Hepatocyte (in vitro differentiated cells): ENCODE measurements at regions not wholly inside any gene's neighbourhood (a gene's known extent, or its start where the extent isn't known, plus 50 kb on each side); places are given as distances from the start of the nearest gene placed in this dataset.

ENCODE experiments used
- CTCF ChIP-seq: fragments of 200-600 bp; sonication (generic); IDR thresholded peaks from 2 replicates; pipeline ENCODE4 v1.5.1; 2016; ENCODE audit warnings: antibody characterized with exemption, mild to moderate bottlenecking; ENCODE audit not compliant: poor library complexity
- EZH2 ChIP-seq: fragments of 200-600 bp; sonication (generic); IDR thresholded peaks from 2 replicates; pipeline ENCODE4 v1.6.1; 2016; ENCODE audit warnings: antibody characterized with exemption, mild to moderate bottlenecking, borderline replicate concordance
- EZH2phosphoT487 ChIP-seq: fragments of 200-600 bp; sonication (generic); IDR thresholded peaks from one replicate; pipeline ENCODE4 v1.6.1; 2018; ENCODE audit warnings: antibody characterized with exemption, mild to moderate bottlenecking, low read depth, moderate library complexity; ENCODE audit not compliant: unreplicated experiment, severe bottlenecking

GRCh38 chr13:95420501-95420900, 119.2 kb upstream of the ABCC4 start:
- TF ChIP-seq EZH2: no peak
- TF ChIP-seq CTCF: no peak
- TF ChIP-seq EZH2phosphoT487: no peak
